Fibroblast of lung (primary cell): ENCODE measurements at regions not wholly inside any gene's neighbourhood (a gene's known extent, or its start where the extent isn't known, plus 50 kb on each side); places are given as distances from the start of the nearest gene placed in this dataset.

Source experiments
- DNase-seq, 2 donors: peaks; one replicate each; pipeline versions ENCODE4 v3.0.0 to v3.0.0-alpha.2; 2010; ENCODE audit warnings: low read depth in 2 of 2
- H2AFZ ChIP-seq: 2 replicates; pipeline ENCODE4 v1.5.1; 2012; ENCODE audit warnings: low read length, control low read depth, inconsistent platforms
- H3K27ac ChIP-seq: 2 replicates; pipeline ENCODE4 v1.5.1; 2011; ENCODE audit warnings: low read length, control low read depth; ENCODE audit not compliant: insufficient read depth
- H3K27me3 ChIP-seq: 2 replicates; pipeline ENCODE4 v1.5.1; 2011; ENCODE audit warnings: mild to moderate bottlenecking, low read length; ENCODE audit not compliant: control insufficient read depth, insufficient read depth
- H3K36me3 ChIP-seq: 2 replicates; pipeline ENCODE4 v1.5.1; 2011; ENCODE audit warnings: low read length; ENCODE audit not compliant: control insufficient read depth, insufficient read depth
- H3K4me1 ChIP-seq: 2 replicates; pipeline ENCODE4 v1.5.1; 2011; ENCODE audit warnings: low read length; ENCODE audit not compliant: control insufficient read depth, insufficient read depth; ENCODE audit errors: extremely low read depth
- H3K4me2 ChIP-seq: 2 replicates; pipeline ENCODE4 v1.5.1; 2011; ENCODE audit warnings: low read length, control low read depth; ENCODE audit not compliant: insufficient read depth; ENCODE audit errors: extremely low read depth
- H3K4me3 ChIP-seq, 4 experiments: fragments of 200-600 bp in 1 of 4; sonication (generic) in 1 of 4; replicated peaks in 1 of 4; 2 replicates each; pipeline ENCODE4 v1.5.1; 2011 to 2016; ENCODE audit warnings: low read length in 4 of 4, low read depth in 3 of 4, mild to moderate bottlenecking in 3 of 4, control low read depth in 2 of 4, inconsistent platforms in 1 of 4, mixed read lengths in 1 of 4; ENCODE audit not compliant: insufficient read depth in 1 of 4; ENCODE audit errors: control extremely low read depth in 1 of 4
- H3K79me2 ChIP-seq: 2 replicates; pipeline ENCODE4 v1.5.1; 2012; ENCODE audit warnings: mild to moderate bottlenecking, low read length, inconsistent platforms; ENCODE audit not compliant: control insufficient read depth, insufficient read depth
- H3K9ac ChIP-seq: 2 replicates; pipeline ENCODE4 v1.5.1; 2011; ENCODE audit warnings: mild to moderate bottlenecking, low read length, control low read depth; ENCODE audit not compliant: insufficient read depth
- H3K9me3 ChIP-seq: 2 replicates; pipeline ENCODE4 v1.5.1; 2012; ENCODE audit warnings: low read depth, low read length; ENCODE audit not compliant: control insufficient read depth, insufficient read depth
- H4K20me1 ChIP-seq: 2 replicates; pipeline ENCODE4 v1.5.1; 2011; ENCODE audit warnings: low read length; ENCODE audit not compliant: control insufficient read depth, insufficient read depth; ENCODE audit errors: extremely low read depth
- CTCF ChIP-seq, 2 donors: IDR thresholded peaks in 1 of 2; conservative IDR thresholded peaks in 1 of 2; 1 replicate in 1 of 2; 2 replicates in 1 of 2; pipeline ENCODE4 v1.5.1; 2011 to 2012; ENCODE audit warnings: low read length in 2 of 2, control low read depth in 1 of 2, inconsistent platforms in 1 of 2, low read depth in 1 of 2, mild to moderate bottlenecking in 1 of 2
- EZH2 ChIP-seq: IDR thresholded peaks from 2 replicates; pipeline ENCODE4 v1.5.1; 2012; ENCODE audit warnings: low read length, control low read depth, mild to moderate bottlenecking; ENCODE audit errors: missing control alignments

GRCh38 chr2:6574121-6574520 is 291.6 kb downstream of the CMPK2 start:
- H3K36me3 ChIP-seq = no peaks in the 10 kb centered on the region

GRCh38 chr2:6576302-6576701 is 289.4 kb downstream of the CMPK2 start:
- TF ChIP-seq CTCF (conservative IDR thresholded peaks at IDR 0.05 in 1 of 2, IDR thresholded peaks at IDR 0.05 in 1 of 2; ENCODE audit: low read depth in 1 of 2, low read length in 2 of 2) (no peak), EZH2 (no peak)

More at GRCh38 chr2:6574121-6574520, 291.6 kb downstream of the CMPK2 start:
- Histone ChIP-seq H3K9me3 (no peaks in the 10 kb centered on the region), H2AFZ (no peak overlapping the region), H3K4me2 (no peak overlapping the region), H3K4me1 (peaks cover 4% of the 10 kb centered on the region), H3K79me2 (no peaks in the 10 kb centered on the region), H3K27me3 (no peaks in the 10 kb centered on the region), H4K20me1 (no peaks in the 10 kb centered on the region), H3K9ac (no peak overlapping the region), H3K4me3 (no peak overlapping the region), H3K27ac (no peak overlapping the region)
- TF ChIP-seq CTCF (conservative IDR thresholded peaks at IDR 0.05 in 1 of 2, IDR thresholded peaks at IDR 0.05 in 1 of 2; ENCODE audit: low read depth in 1 of 2, low read length in 2 of 2) = no peak
- TF ChIP-seq EZH2 = no peak
- no peak for DNase-seq

GRCh38 chr2:6577960-6578359 is 287.7 kb downstream of the CMPK2 start:
- H3K27ac ChIP-seq = no peak overlapping the region

More at GRCh38 chr2:6576302-6576701, 289.4 kb downstream of the CMPK2 start:
- H3K9ac ChIP-seq = no peak overlapping the region
- H4K20me1 ChIP-seq = no peaks in the 10 kb centered on the region
- H3K79me2 ChIP-seq = no peaks in the 10 kb centered on the region
- H3K4me3 ChIP-seq = no peak overlapping the region
- peak; percentile 21 to 67 for DNase-seq
- peaks cover 4% of the 10 kb centered on the region for H3K4me1 ChIP-seq
- H3K36me3 ChIP-seq = no peaks in the 10 kb centered on the region
- H2AFZ ChIP-seq = no peak overlapping the region
- H3K27ac ChIP-seq = no peak overlapping the region
- H3K27me3 ChIP-seq = no peaks in the 10 kb centered on the region
- H3K9me3 ChIP-seq = no peaks in the 10 kb centered on the region
- no peak overlapping the region for H3K4me2 ChIP-seq

More at GRCh38 chr2:6577960-6578359, 287.7 kb downstream of the CMPK2 start:
- Histone ChIP-seq H3K9me3 (no peaks in the 10 kb centered on the region), H3K9ac (no peak overlapping the region), H3K79me2 (no peaks in the 10 kb centered on the region), H4K20me1 (no peaks in the 10 kb centered on the region), H3K27me3 (no peaks in the 10 kb centered on the region), H3K4me1 (peaks cover 4% of the 10 kb centered on the region), H3K36me3 (no peaks in the 10 kb centered on the region), H3K4me3 (no peak overlapping the region), H3K4me2 (no peak overlapping the region), H2AFZ (no peak overlapping the region)
- TF ChIP-seq CTCF (conservative IDR thresholded peaks at IDR 0.05 in 1 of 2, IDR thresholded peaks at IDR 0.05 in 1 of 2; ENCODE audit: low read depth in 1 of 2, low read length in 2 of 2) (no peak), EZH2 (no peak)
- no peak for DNase-seq
